LNCAP (cell line): ENCODE measurements at regions not wholly inside any gene's neighbourhood (a gene's known extent, or its start where the extent isn't known, plus 50 kb on each side); places are given as distances from the start of the nearest gene placed in this dataset.

Experiments used
- TF ChIP-seq, protein P1 (sequence below): fragments of 450-650 bp; IDR thresholded peaks from 2 replicates; pipeline ENCODE4 v1.5.1; 2017; ENCODE audit warnings: mild to moderate bottlenecking

DNA sequence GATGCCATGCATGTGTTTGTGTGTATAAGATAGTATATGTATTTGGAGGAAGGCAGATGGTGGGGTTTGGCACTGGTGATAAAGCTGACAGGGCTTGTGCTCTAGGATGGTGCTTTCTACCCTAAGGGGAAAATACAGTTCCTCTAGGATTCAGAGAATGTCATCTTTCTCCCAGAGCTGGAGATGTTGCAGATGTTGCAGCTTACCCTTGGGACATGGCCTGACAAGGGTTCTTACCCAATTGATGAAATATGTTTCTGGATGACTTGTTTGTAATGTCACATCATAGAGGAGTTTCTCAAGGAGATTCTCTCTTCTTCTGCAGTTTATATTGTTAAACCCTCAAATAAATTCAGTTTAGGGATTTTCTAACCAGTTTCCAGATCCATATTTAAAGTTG, 52.5 kb upstream of the PITX2 start:
- TF ChIP-seq, protein P1, sequence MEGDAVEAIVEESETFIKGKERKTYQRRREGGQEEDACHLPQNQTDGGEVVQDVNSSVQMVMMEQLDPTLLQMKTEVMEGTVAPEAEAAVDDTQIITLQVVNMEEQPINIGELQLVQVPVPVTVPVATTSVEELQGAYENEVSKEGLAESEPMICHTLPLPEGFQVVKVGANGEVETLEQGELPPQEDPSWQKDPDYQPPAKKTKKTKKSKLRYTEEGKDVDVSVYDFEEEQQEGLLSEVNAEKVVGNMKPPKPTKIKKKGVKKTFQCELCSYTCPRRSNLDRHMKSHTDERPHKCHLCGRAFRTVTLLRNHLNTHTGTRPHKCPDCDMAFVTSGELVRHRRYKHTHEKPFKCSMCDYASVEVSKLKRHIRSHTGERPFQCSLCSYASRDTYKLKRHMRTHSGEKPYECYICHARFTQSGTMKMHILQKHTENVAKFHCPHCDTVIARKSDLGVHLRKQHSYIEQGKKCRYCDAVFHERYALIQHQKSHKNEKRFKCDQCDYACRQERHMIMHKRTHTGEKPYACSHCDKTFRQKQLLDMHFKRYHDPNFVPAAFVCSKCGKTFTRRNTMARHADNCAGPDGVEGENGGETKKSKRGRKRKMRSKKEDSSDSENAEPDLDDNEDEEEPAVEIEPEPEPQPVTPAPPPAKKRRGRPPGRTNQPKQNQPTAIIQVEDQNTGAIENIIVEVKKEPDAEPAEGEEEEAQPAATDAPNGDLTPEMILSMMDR = no peak

DNA sequence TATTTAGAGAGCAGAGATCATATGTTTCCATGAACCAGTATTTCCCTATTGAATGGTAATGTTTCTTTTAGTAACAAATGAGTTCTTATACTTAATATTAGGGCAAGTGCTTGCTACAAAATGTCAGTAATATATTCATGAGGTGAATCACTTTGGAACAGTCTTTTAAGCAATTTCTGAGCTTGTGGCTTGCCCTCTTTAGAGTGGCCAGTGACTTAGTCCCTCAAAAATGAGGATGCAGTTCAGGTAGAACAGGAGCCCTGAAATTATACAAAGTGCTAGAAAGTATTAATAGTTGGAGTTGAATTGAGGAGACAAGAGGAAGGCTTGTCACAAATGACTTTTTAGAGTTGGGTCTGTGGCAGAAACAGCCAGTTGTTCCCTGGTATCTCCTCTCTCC, 53.4 kb upstream of the PITX2 start:
- TF ChIP-seq, protein P1 = no peak

DNA sequence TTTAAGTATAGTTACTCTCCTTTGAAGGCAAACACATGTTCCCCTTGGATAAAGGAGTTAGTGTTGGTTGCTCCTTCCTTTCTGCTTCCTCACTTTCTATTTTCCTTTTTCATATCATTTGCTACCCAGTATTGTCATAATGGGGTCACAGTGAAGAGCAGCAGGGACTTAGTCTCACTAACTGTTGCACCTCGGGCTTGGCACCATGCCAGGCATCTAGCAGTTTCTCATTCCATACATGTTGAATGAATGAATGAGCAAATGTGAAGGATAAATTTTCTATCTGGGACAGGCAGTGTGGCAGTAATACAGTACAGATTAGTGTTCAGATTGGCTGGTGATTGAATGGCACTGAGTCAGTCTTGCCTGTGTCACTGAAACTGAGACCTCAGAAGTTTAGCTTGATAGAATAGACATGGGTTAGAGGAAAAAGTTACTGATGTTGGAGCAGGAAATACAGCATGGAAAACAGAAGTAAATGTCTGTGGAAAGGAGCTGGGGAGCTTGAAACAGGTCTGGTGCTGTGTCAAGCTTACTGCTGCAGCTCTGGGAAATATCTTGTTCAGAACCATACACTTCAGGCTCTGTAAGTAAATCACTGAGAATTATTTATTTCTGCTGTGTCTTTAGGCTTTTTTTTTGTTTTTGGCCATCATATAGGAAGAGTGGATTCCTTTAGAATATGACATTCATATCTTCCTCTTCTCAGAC, 55.8 kb upstream of the PITX2 start:
- TF ChIP-seq, protein P1 = no peak

DNA sequence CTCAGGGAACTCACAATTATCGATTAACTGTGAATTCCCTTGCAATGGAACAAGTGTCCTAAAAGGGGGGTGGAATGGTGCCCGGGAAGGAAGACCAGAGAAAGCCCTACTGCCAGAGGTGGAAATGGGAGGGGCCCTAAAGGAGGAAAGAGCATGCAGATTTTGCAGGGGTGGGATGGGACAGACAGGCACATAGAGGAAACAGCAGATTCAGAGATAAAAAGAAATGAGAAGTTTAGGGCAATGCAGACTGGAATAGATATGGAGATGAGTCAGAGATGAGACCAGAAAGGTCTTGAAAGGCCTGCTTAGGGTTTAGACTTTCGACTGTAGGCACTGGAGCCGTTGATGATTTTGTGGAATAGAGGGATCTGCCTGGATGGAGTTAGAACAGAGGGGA, 57.4 kb upstream of the PITX2 start:
- TF ChIP-seq, protein P1 = no peak

- TF ChIP-seq, protein P1 = no peak
Observed at GRCh38 chr4:110681381-110681780, 58.5 kb upstream of the PITX2 start.

DNA sequence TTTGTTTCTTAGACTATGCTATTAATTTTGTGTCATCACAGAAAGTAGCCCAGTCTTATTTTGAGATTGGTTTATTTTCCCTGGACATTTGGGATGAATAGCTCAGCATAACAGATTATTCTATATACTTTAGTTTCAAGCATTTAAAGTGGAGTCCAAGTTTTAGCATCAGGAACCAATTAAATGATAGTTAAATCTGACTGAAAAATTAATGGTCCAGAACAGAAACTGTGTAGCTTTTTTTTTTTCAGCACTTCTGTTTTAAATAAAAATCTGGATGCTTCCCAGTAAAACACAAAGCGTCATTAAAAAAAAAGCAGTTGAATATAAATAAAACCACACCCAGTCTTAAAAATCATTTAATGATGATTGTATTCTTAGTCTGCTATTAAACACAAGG, 59.4 kb upstream of the PITX2 start:
- TF ChIP-seq, protein P1 = no peak

- TF ChIP-seq, protein P1 = no peak
Observed at GRCh38 chr4:110683601-110684000, 60.7 kb upstream of the PITX2 start.

GRCh38 chr4:110702326-110702725, 79.4 kb upstream of the PITX2 start:
- TF ChIP-seq, protein P1 = no peak
